GM21447 (cell line): ENCODE measurements at regions not wholly inside any gene's neighbourhood (a gene's known extent, or its start where the extent isn't known, plus 50 kb on each side); places are given as distances from the start of the nearest gene placed in this dataset.

Experiments
- ATAC-seq: cut with Tn5 transposase; IDR thresholded peaks from one replicate; pipeline ENCODE4 v1.9.1; 2021; ENCODE audit not compliant: unreplicated experiment

DNA sequence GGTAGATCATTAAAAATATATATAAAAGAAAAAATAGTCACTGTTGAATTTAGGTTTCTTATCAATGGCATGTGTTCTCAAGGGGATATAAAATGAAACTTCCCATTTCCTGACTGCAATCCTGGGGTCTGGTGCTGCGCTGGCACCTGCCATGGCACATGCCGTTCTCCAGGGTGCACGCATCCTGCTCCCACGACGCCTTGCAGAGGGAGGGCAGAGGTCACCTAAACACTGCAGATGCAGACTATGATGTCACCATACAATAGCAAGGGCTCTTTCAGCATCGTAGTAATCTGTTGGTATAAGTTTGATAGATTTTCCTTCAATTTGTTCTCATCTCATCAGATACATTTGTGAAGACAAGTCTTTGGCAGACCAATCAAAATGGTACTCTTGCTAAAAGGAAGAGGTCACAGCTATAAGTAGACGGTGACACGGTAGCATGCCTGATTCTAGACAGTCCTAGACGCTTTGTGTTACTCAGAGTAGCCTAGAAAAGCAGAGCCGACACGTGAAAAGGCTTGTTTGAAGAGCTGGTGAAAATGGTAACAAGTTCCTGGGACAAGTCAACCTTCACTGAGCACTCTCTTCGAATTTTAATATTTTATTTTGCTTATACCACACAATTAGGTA, 761.4 kb downstream of the DCDC2C start:
- ATAC-seq: no peak

DNA sequence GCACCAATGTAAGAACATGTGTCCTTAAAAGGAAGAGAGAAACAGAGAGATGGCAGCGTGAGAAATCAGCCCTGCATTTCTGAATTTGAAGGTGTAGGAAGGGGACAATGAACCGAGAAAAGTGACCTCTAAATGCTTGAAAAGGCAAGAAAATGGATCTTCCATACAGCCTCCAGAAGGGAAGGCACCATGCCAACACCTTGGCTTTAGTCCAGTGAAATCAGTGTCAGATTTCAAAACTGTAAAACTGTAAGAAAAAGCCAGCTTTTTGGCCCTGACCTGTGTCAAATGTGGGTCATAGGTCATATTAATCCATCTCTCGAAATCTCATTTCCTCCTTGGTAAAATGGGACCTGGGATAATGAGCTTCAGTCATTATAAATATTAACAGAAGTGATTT, 762.3 kb downstream of the DCDC2C start:
- no peak for ATAC-seq

DNA sequence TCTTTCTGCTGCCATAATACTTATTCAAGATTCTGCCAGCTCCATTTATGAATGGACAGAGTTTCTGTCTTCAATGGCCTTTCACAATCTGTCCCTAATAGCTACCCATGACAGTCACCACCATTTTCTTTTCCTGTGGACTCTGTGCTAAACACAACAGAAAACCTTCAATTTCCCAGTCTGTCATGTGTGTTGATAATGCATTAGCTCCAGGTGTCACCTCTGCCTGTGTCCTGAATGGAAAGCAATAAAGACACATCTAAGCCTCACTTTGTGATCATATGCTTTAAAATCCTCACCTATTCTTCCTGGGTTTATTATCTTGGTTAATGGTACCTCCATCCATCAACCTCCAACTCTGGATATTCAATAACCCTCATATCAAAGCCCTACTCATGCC, 772.2 kb downstream of the DCDC2C start:
- no peak for ATAC-seq

DNA sequence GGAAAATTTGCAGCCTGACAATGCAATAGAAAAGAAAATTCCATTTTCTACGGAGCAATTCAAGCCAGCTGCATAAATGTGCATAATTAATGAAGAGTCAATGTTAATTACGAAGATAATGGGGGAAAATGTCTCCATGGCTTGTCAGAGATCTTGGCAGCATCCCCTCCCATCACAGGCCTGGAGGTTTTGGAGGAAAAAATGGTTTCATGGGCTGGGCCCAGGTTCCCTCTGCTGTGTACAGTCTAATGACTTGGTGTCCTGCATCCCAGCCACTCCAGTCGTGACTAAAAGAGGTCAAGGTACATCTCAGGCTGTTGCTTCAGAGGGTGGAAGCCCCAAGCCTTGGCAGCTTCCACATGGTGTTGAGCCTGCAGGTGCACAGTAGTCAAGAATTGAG, 779.7 kb downstream of the DCDC2C start:
- ATAC-seq: no peak

DNA sequence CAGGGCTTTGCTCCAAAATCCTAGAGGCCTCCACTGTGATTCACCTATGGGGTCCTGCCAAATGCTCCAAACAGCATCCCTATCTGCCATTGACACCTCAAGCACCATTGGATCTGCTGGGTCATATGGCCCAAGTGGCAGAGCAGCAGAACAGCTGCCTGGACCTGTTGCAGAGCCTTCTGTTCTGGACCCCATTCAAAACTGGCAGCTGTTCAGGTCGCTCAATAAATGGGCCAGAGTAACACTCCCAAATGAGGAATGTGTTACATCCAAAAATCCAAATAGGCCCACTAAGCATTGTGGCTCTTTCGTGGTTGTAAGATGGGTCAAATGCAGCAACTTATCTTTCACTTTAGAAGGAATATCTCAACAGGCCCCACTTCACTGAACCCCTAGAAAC, 783.6 kb downstream of the DCDC2C start:
- ATAC-seq: no peak

DNA sequence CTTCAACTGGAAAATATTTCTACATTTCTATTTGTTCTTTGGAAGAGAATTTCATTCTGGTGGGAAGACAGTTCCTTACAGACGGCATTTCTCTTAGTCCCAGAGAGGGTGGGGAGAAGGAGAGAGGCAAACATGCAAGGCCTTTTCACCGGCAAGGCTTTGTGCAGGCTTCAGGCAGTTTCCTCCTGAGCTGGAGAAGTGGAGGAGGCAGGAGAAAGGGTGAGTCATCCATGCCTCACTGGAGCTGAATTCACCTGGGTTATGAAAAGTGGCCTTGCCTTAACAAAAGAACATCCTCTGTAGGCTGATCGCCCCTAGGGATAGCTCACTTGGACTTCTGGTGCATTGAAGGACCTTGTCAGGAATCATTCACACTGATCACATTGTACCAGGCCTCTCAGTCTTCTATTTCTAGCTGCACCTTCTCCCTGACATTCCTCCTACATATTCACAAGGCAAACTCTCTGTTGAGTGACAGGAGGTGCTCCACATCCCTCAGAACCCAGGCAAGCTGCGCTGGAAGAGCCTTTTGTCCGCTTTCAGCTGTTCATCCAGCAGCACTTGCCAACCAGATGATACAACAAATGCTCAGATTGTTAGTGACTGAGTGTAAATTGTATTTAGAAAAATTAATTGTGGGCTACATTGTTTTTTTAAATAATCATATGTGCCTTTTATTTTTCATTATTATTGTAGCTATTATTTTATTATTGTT, 796.1 kb downstream of the DCDC2C start:
- ATAC-seq: no peak

DNA sequence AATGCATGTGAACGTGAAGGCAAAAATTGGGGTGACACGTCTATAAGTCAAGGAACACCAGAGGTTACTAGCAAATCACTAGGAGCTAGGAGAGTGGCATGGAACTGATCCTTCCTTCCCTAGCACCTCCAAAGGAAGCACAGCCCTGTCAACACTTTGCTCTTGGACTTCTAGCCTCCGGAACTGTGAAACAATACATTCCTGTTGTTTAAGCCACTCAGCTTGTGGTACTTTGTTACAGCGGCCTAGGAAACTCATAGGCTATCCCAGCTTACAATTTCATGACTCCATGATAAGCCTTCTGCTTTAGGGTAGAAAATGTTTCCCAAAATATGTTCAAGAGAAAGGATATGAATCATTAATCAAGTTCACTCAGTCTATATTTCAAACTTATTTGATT, 798.1 kb downstream of the DCDC2C start:
- no peak for ATAC-seq

DNA sequence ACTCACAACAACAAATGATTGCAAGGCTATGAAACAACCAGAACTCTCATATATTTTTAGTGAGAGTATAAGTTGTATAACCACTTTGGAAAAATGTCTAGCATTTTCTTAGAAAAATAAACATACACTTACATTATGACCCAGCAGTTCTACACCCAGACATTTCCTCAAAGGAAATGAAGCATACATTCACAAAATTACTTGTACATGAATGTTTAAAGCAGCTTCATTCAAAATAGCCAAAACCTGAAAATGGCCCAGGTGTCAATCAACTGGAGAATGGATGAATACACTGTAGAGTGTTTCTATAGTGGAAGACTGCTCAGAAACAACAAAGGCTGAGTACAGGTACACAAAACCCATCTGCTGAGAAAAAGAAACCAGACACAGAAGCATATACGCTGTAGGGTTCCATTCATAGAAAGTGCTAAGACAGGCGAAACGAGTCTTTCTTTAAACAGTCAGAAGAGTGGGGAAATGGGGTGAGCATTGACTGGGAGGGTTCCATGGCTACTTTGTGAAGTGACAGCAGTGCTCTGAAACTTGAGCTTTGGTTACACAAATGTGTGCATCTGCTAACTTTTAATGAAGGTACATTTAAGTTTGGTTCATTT, 799.0 kb downstream of the DCDC2C start:
- no peak for ATAC-seq

DNA sequence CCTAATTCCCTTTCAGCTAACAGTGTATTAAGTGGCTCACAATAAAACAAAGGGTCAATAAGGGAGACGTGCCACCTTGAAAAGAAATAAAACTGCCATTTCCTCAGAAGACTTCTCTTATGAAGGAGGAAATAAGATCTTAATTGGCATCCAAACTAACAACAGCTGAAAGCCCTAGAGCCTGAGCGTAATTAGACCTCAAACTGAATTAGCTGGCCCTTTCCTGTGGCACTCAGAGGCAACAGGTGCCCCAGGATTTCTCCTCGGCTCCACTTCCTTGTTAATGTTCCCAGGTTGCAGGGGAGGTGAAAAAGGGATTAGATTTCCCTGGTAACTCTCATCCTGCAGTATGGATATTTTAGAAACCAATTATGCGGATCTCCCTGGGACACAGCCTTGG, 804.3 kb downstream of the DCDC2C start:
- no peak for ATAC-seq

DNA sequence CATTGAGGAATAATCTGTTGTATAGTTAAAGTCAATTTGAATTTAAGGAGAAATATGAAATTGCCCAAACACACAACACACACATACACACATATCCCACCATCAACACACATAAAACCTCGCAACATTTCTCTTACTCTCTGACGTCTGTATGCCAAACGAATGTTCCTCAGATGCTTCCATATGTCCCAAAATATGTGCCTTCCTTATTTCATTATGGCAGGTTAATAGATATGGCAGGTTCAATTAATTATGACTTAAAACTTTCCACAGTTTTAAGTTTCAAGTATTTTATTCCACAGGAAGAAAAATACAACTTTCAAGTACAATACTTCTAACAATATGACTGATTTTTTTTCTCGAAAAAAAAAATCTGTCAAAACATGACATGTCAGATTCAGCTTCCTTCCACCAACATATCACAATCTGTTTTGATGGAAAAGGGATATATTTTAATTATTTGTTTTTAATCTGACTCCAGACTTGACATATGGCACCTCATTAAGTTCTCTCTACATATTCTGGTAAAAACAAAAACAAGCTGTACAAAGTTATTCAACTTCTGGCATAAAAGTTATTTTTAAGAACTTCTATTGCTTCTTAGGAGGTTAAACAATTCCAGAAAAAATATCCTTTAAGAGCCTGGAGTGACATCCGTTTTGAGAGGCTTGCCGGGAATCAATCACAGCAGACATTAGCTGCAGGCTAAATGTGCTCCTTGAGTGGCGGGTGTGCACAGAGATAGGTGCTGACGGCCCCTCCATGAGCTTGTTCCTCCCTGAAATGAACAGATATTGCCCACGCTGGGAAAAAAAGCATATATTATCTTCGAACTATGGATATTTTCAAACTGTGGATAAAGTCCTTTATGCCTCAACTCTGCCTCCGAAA, 812.7 kb downstream of the DCDC2C start:
- no peak for ATAC-seq

DNA sequence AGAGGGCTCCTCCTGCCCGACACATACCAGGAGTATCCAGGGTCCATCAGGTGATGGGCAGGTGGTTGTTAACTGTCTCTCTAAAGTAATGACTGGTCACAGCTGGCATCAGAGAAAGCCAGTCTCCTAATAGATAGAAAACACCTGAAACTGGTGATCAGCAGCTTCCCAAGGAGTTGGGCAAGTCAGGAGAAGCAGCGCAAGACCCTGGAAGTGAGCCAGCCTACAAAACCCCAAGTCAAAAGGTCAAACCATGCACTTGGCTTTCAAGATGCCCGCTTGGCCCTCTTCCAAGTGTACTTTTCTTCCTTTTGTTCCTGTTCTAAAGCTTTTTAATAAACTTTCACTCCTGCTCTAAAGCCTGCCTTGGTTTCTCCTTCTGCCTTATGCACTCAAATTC, 815.2 kb downstream of the DCDC2C start:
- ATAC-seq: no peak

DNA sequence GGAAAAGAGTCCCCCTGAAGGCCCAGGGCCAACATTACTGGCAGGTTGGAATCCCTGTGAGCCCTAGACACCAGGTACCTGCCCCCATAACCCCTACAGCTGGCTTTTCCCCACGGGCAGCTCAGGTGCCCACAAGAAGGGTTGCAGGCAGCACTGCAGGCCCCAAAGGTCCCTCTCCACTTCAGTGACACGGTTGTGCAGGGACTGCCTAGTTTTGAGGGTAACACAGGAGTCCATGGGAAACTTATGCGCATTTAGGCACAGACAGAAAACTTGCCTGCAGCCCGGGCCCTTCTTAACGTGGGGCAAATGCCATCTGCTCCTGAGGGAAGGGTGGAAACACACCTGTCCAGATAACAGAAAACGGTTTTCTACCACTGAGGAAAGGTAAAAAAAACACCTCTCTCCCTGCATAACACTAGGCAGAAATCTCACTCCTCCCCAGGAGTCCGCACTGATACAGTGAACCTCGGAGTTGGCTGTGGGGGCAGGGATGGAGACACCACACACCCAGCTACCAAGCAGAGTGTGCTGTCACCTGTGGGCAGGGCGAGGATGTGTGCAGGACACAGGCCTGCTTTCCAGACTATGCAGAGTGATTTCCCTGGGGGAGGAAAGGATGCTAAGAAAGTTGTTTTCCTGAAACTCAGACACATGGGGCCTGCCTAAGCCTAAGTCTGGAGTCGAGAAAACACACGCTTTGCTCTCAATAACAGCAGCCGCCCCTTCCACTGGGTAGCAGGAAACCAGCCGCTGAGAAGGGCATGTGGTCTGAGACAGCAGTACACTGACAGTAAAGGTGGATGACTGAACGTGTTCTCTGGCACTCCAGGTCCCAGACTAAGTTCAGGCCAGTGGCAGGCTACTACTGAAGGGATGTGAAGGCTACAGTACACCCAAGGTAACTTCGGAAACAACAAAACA, 819.4 kb downstream of the DCDC2C start:
- ATAC-seq: no peak

DNA sequence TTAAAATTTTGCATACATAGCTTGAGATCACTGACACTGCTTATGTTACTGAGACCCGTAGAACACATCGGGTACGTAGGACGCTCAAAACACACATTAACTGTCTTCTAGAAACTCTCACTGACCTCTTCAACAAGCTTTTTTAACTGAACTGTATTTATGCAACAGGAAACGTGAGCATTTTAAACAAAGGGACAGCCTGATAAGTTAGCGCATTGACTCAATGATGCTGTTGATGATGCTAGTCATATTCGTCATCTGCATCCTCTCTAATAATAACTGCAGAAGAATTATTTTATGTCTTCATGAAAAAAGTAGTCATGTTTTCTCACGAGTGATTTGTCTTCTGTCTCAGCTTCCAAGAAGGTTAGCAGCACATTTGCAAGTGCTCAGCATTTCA, 824.0 kb downstream of the DCDC2C start:
- no peak for ATAC-seq

DNA sequence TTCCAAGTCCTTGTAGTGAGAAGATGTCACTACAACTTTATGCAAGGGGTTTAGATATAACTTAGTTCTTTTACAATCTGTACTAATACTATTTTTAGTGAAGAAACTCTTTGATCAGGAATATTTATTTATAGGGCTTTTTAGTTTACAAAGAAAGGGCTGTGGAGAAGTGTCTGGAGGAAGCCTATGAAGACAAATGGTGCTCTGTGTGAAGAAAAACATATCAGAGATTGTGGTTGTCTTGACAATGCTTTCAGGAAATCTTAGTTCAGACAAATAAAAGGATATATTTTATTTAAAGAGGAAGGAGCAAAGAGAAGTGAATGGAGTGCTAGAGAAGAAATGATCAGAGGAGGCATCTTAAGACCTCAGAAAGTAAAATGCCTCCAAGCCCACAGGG, 824.9 kb downstream of the DCDC2C start:
- no peak for ATAC-seq

DNA sequence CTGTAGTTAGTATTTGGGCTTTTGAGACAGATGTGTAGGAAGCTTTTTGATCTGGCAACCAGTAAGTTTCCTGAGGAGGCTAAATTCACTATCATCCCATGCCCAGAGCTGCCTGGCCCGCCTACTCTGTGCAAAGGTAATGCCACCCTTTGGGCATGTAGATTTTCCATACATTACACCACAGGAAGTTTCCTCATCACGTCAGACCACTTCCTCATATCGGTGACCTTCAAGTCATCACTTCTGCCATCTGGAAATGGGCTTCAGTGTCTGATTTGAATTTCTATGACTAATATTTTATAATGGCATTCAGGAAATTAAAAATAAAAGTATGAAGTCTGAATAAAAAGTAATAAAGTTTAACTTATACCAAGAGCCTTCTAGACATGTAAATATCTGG, 825.4 kb downstream of the DCDC2C start:
- no peak for ATAC-seq

DNA sequence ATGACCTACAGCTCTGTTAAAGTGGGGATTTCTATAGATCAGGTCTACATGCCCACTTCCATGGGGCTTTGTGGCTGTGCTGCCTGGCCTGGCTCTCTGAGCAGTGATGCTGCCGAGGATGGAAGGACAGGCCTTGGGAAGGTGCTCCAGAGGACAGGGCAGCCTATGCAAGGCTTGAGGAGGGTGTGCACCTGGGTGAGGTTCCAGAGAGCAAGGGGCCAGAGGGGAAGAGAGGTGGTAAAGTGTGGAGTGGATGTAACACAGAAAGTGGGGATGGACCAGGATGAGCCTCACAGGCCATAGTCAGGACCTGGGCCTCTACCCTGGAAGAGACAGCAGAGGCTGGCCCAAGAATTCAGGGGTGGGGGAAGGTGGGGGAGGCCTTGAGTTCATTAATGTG, 826.4 kb downstream of the DCDC2C start:
- no peak for ATAC-seq

DNA sequence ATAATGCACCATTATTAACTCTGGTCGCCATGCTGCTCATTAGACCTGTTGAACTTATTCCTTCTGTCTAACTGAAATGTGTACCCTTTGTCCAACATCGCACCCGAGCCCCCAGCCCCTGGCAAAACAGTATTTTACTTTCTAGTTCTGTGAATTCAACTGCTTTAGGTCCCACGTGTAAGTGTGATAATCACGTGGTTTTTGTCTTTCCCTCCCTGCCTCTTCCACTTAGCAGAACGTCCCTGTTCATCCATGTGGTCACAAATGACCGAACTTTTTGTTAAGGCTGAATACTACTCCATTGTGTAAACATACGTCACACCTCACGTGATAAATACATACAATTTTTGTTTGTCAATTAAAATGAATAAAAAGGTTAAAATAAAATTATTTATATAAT, 826.9 kb downstream of the DCDC2C start:
- no peak for ATAC-seq

DNA sequence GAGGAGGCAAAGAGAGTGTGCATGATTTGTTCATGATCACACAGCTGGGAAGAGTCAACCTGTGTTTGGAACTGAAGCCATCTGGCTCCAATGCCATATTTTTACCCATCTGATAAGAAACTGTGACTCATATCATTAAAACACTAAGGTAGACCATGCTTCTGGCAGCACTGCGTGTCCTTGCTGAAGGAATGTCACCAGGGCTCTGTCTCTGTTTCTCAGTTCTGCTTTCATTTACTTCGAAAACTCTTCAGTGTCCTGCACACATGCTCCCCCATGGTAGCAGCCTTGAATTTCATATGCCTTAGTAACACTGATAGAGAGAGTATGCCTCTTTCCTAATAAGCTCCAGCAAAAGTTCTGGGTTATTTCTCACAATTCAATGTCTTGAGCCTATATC, 830.4 kb downstream of the DCDC2C start:
- ATAC-seq: no peak

DNA sequence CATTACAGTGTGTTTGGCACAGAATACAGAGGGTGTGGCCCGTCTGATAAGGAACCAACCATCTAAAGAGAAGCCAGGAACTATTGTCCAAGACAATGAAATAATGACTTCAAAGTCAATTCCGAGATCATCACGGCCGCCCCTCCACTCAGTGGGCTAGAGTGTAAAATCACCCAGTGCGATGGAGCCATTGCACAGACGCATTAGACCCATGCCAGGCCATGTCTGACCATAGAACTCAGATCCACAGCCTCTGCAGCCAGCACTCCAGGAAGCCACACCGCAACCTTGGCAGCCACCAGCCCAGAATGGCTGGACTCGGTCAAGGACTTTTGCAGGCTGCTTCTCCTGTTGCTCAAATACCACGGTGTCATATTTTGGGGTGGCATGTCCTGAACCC, 835.7 kb downstream of the DCDC2C start:
- ATAC-seq: no peak

DNA sequence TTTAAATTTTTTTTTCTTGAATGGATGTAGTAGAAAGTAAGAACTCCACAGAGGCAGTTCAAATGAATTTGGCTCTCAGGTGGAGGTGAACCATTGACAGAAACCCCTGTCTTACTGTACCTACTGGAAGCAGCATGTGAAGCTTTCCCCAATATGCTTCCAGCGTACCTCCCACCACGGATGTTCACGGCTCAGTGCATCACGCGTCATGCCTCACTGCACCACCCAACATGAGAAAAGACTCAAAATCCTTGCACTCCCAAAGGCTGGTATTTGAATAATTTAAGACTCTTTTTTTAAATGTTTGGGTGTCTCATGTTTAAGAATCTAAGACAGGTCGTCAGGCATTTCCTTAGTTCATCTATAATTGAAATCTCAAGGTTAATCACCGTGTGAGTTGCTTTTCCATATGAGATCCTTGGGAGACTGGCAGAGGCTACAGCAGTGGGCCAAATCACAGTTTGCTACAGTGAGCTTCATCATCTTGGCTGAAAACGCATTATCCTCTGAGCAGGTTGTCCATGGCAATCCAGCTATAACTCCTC, 846.4 kb downstream of the DCDC2C start:
- ATAC-seq: no peak
